ENCODE measurements at regions not wholly inside any gene's neighbourhood (a gene's known extent, or its start where the extent isn't known, plus 50 kb on each side); places are given as distances from the start of the nearest gene placed in this dataset.

GRCh38 chr4:31035761-31036160 lies 315.6 kb downstream of the PCDH7 start:
- intact Hi-C loops (cut with micrococcal nuclease) = loop anchor here (5.0 kb wide), 2 partner anchors 83 to 318 kb away; no protein-coding TSS in a partner anchor
- Histone ChIP-seq H3K27ac (ENCODE audit: low read depth, low read length) (peak overlapping the region; percentile 86), H3K9ac (ENCODE audit: low read length) (peak overlapping the region; percentile 57), H3K9me2 (ENCODE audit: insufficient read depth) (no peaks in the 10 kb centered on the region), H2AFZ (ENCODE audit: low read depth, low read length, poor library complexity, severe bottlenecking) (no peak overlapping the region), H3K9me3 (ENCODE audit: control insufficient read depth in 1 of 2, insufficient read depth in 1 of 2, low read depth in 1 of 2, low read length in 2 of 2) (no peaks in the 10 kb centered on the region), H3K4me2 (ENCODE audit: low read length) (peak overlapping the region; percentile 69), H3K27me3 (ENCODE audit: insufficient read depth, low read length) (no peaks in the 10 kb centered on the region), H3K36me3 (ENCODE audit: control insufficient read depth in 1 of 2, insufficient read depth in 2 of 2, low read length in 2 of 2) (0 out of 4 replicates have a peak, but pooled peaks cover 0 to 11% of the 10 kb centered on the region in 2 experiments), H3K79me2 (ENCODE audit: insufficient read depth, low read length) (peaks cover 88% of the 10 kb centered on the region), H3K4me1 (ENCODE audit: control insufficient read depth in 1 of 2, insufficient read depth in 2 of 2, low read length in 2 of 2) (peaks cover 79 to 93% of the 10 kb centered on the region in 2 experiments), H3K4me3 (replicated peaks in 1 of 2; ENCODE audit: low read depth in 1 of 2, low read length in 2 of 2) (no peak overlapping the region), H4K20me1 (ENCODE audit: insufficient read depth) (no peaks in the 10 kb centered on the region)
- POLR2A ChIA-PET = interaction anchor here (0.7 to 1.1 kb wide), 5 partner anchors 16 to 296 kb away, joined by 3 read pairs; no protein-coding TSS in a partner anchor
- TF ChIP-seq TCF7L2 (IDR thresholded peaks at IDR 0.05; ENCODE audit: borderline replicate concordance, extremely low read depth, insufficient read depth, insufficient read length) (no peak), YY1 (IDR thresholded peaks at IDR 0.05; ENCODE audit: extremely low read depth, insufficient replicate concordance, low read depth, low read length) (no peak), ZNF274 (IDR thresholded peaks at IDR 0.05; ENCODE audit: low read depth, low read length) (no peak), EZH2phosphoT487 (IDR thresholded peaks at IDR 0.05; ENCODE audit: borderline replicate concordance) (no peak), POLR2A (IDR thresholded peaks at IDR 0.05; ENCODE audit: borderline replicate concordance, extremely low read depth, insufficient read depth, insufficient read length) (no peak), ATF3 (IDR thresholded peaks at IDR 0.05) (no peak), ZFX (IDR thresholded peaks at IDR 0.05) (no peak), FOSL1 (IDR thresholded peaks at IDR 0.05; ENCODE audit: low read depth) (no peak), POLR2AphosphoS5 (IDR thresholded peaks at IDR 0.05; ENCODE audit: low read depth, low read length) (no peak), SRF (IDR thresholded peaks at IDR 0.05; ENCODE audit: low read depth) (no peak), CTCF (IDR thresholded peaks at IDR 0.05 in 2 of 3, conservative IDR thresholded peaks at IDR 0.05 in 1 of 3; ENCODE audit: borderline replicate concordance in 1 of 3, insufficient read depth in 1 of 3, low read depth in 2 of 3, low read length in 2 of 3) (no peak)
- BruUV-seq (replicated peaks) = TSS peak; percentile 58
- no peak for DNase-seq (ENCODE audit: low read depth, low spot score)
- ATAC-seq = 0 out of 2 replicates have a peak, but pooled peaks have one; percentile 2
- RAD21 ChIA-PET (ENCODE audit: low non-redundant PET in 1 of 2, low total read pairs in 2 of 2, uncharacterized antibody in 2 of 2, unreplicated experiment in 2 of 2) = interaction anchor here in 1 of 2 experiments (0.6 kb wide), 2 partner anchors 49 to 330 kb away, joined by 3 read pairs; no protein-coding TSS in a partner anchor
- CTCF ChIA-PET = interaction anchor here (1.2 to 1.6 kb wide), 2 partner anchors 10 to 54 kb away, joined by 3 to 7 read pairs; no protein-coding TSS in a partner anchor

Measured in HCT116 (cell line).